ENCODE measurements at regions not wholly inside any gene's neighbourhood (a gene's known extent, or its start where the extent isn't known, plus 50 kb on each side); places are given as distances from the start of the nearest gene placed in this dataset.

GRCh38 chr13:89468081-89468480 is 1796.9 kb downstream of the SLITRK5 start:
- Histone ChIP-seq H3K9ac (ENCODE audit: low read depth in 1 of 2, low read length in 2 of 2) (no peak overlapping the region), H3K4me3 (ENCODE audit: low read depth in 1 of 3, low read length in 3 of 3) (no peak overlapping the region), H3K36me3 (ENCODE audit: control insufficient read depth in 4 of 4, insufficient read depth in 3 of 4, low read depth in 1 of 4, low read length in 3 of 4) (no peaks in the 10 kb centered on the region), H3K4me1 (ENCODE audit: control insufficient read depth in 4 of 4, insufficient read depth in 4 of 4, low read length in 3 of 4) (no peaks in the 10 kb centered on the region), H3K9me3 (ENCODE audit: control insufficient read depth in 4 of 4, low read length in 3 of 4) (no peaks in the 10 kb centered on the region), H3K27me3 (ENCODE audit: control insufficient read depth in 4 of 4, insufficient read depth in 4 of 4, low read length in 3 of 4) (no peaks in the 10 kb centered on the region), H3K27ac (ENCODE audit: low read depth in 1 of 2, low read length in 2 of 2) (no peak overlapping the region)
- TF ChIP-seq HNF4G (IDR thresholded peaks at IDR 0.05) (no peak), YY1 (IDR thresholded peaks at IDR 0.05) (no peak), CTCF (IDR thresholded peaks at IDR 0.05; ENCODE audit: low read depth, low read length, missing input control) (no peak), EGR1 (IDR thresholded peaks at IDR 0.05; ENCODE audit: low read depth in 2 of 2) (no peak), ATF3 (IDR thresholded peaks at IDR 0.05) (no peak), MAX (IDR thresholded peaks at IDR 0.05) (no peak), RXRA (IDR thresholded peaks at IDR 0.05) (no peak)
- DNase-seq (ENCODE audit: low spot score), result no peak
- 92% methylated on average over 2 of the region's 2 CpGs for WGBS

GRCh38 chr13:89470901-89471300 is 1799.7 kb downstream of the SLITRK5 start:
- DNase-seq (ENCODE audit: low spot score), result no peak
- Histone ChIP-seq H3K9ac (ENCODE audit: low read depth in 1 of 2, low read length in 2 of 2) (no peak overlapping the region), H3K9me3 (ENCODE audit: control insufficient read depth in 4 of 4, low read length in 3 of 4) (peaks cover 0 to 12% (median under 1%) of the 10 kb centered on the region in 4 donors), H3K4me1 (ENCODE audit: control insufficient read depth in 4 of 4, insufficient read depth in 4 of 4, low read length in 3 of 4) (no peaks in the 10 kb centered on the region), H3K27me3 (ENCODE audit: control insufficient read depth in 4 of 4, insufficient read depth in 4 of 4, low read length in 3 of 4) (no peaks in the 10 kb centered on the region), H3K36me3 (ENCODE audit: control insufficient read depth in 4 of 4, insufficient read depth in 3 of 4, low read depth in 1 of 4, low read length in 3 of 4) (no peaks in the 10 kb centered on the region), H3K4me3 (ENCODE audit: low read depth in 1 of 3, low read length in 3 of 3) (no peak overlapping the region), H3K27ac (ENCODE audit: low read depth in 1 of 2, low read length in 2 of 2) (no peak overlapping the region)
- 84% methylated on average over 3 of the region's 3 CpGs for WGBS
- TF ChIP-seq FOXA2 (IDR thresholded peaks at IDR 0.05) (no peak), YY1 (IDR thresholded peaks at IDR 0.05) (no peak), MAX (IDR thresholded peaks at IDR 0.05) (no peak)

- H3K9me3 ChIP-seq (ENCODE audit: control insufficient read depth in 4 of 4, low read length in 3 of 4), result peaks cover 0 to 12% (median 3%) of the 10 kb centered on the region in 4 donors
- no peaks in the 10 kb centered on the region for H3K36me3 ChIP-seq (ENCODE audit: control insufficient read depth in 4 of 4, insufficient read depth in 3 of 4, low read depth in 1 of 4, low read length in 3 of 4)
- H3K4me1 ChIP-seq (ENCODE audit: control insufficient read depth in 4 of 4, insufficient read depth in 4 of 4, low read length in 3 of 4), result no peaks in the 10 kb centered on the region
- no peak for TF ChIP-seq GABPA (IDR thresholded peaks at IDR 0.05 in 1 of 2, conservative IDR thresholded peaks at IDR 0.05 in 1 of 2)
- TF ChIP-seq HNF4G (IDR thresholded peaks at IDR 0.05), result no peak
- TF ChIP-seq REST (IDR thresholded peaks at IDR 0.05), result no peak
- TF ChIP-seq CTCF (IDR thresholded peaks at IDR 0.05; ENCODE audit: low read depth, low read length, missing input control), result no peak
- no peak for TF ChIP-seq FOXA2 (IDR thresholded peaks at IDR 0.05)
- no peak for TF ChIP-seq SP1 (IDR thresholded peaks at IDR 0.05)
- no peak for TF ChIP-seq TAF1 (conservative IDR thresholded peaks at IDR 0.05)
- no peak for DNase-seq (ENCODE audit: low spot score)
- H3K27ac ChIP-seq (ENCODE audit: low read depth in 1 of 2, low read length in 2 of 2), result no peak overlapping the region
- H3K9ac ChIP-seq (ENCODE audit: low read depth in 1 of 2, low read length in 2 of 2), result no peak overlapping the region
- H3K4me3 ChIP-seq (ENCODE audit: low read depth in 1 of 3, low read length in 3 of 3), result no peak overlapping the region
- H3K27me3 ChIP-seq (ENCODE audit: control insufficient read depth in 4 of 4, insufficient read depth in 4 of 4, low read length in 3 of 4), result no peaks in the 10 kb centered on the region
Measured at GRCh38 chr13:89474432-89474831, 1803.3 kb downstream of the SLITRK5 start.

All from liver (tissue), 8 donors.